Thoracic aorta (tissue), 2 donors: ENCODE measurements at regions not wholly inside any gene's neighbourhood (a gene's known extent, or its start where the extent isn't known, plus 50 kb on each side); places are given as distances from the start of the nearest gene placed in this dataset.

Source experiments
- ATAC-seq: fragments of 150-250 bp; one replicate; pipeline ENCODE4 v1.8.0; 2017; ENCODE audit warnings: low read depth; ENCODE audit not compliant: insufficient number of reproducible peaks, low FRiP score
- DNase-seq: peaks from one replicate; pipeline ENCODE4 v3.0.0-alpha.2; 2020; ENCODE audit warnings: low spot score
- H3K27ac ChIP-seq, 2 donors: fragments of 200-600 bp; sonication (generic); 1 replicate in 1 of 2; 2 replicates in 1 of 2; pipeline ENCODE4 v1.5.1; 2016; ENCODE audit warnings: mild to moderate bottlenecking in 2 of 2, moderate library complexity in 2 of 2
- H3K27me3 ChIP-seq: fragments of 200-600 bp; sonication (generic); replicated peaks from 2 replicates; pipeline ENCODE4 v1.6.0; 2016; ENCODE audit warnings: mild to moderate bottlenecking; ENCODE audit not compliant: insufficient read depth
- H3K36me3 ChIP-seq: fragments of 200-600 bp; sonication (generic); one replicate; pipeline ENCODE4 v1.5.1; 2016
- H3K4me1 ChIP-seq, 2 donors: fragments of 200-600 bp; sonication (generic); 1 replicate in 1 of 2; 2 replicates in 1 of 2; pipeline versions ENCODE4 v1.5.1 to v1.6.0; 2016; ENCODE audit warnings: low read depth in 2 of 2, mild to moderate bottlenecking in 1 of 2; ENCODE audit not compliant: control insufficient read depth in 1 of 2
- H3K4me3 ChIP-seq: fragments of 200-600 bp; sonication (generic); 2 replicates; pipeline ENCODE4 v1.5.1; 2016; ENCODE audit warnings: mild to moderate bottlenecking
- H3K9me3 ChIP-seq: fragments of 200-600 bp; sonication (generic); 2 replicates; pipeline ENCODE4 v1.5.1; 2016
- TF ChIP-seq, protein P1 (sequence below): fragments of 200-600 bp; sonication (generic); IDR thresholded peaks from one replicate; pipeline ENCODE4 v1.5.1; 2019; ENCODE audit warnings: antibody characterized with exemption

- Histone ChIP-seq H3K27ac (no peak overlapping the region), H3K4me3 (no peak overlapping the region), H3K4me1 (peaks cover 7 to 16% of the 10 kb centered on the region in 2 donors), H3K9me3 (no peaks in the 10 kb centered on the region), H3K36me3 (no peaks in the 10 kb centered on the region), H3K27me3 (no peaks in the 10 kb centered on the region)
- no peak for DNase-seq
- no peak for ATAC-seq
- TF ChIP-seq, protein P1, sequence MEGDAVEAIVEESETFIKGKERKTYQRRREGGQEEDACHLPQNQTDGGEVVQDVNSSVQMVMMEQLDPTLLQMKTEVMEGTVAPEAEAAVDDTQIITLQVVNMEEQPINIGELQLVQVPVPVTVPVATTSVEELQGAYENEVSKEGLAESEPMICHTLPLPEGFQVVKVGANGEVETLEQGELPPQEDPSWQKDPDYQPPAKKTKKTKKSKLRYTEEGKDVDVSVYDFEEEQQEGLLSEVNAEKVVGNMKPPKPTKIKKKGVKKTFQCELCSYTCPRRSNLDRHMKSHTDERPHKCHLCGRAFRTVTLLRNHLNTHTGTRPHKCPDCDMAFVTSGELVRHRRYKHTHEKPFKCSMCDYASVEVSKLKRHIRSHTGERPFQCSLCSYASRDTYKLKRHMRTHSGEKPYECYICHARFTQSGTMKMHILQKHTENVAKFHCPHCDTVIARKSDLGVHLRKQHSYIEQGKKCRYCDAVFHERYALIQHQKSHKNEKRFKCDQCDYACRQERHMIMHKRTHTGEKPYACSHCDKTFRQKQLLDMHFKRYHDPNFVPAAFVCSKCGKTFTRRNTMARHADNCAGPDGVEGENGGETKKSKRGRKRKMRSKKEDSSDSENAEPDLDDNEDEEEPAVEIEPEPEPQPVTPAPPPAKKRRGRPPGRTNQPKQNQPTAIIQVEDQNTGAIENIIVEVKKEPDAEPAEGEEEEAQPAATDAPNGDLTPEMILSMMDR = no peak
These were observed 121.0 kb upstream of the GJE1 start for GRCh38 chr6:142011775-142012174.

DNA sequence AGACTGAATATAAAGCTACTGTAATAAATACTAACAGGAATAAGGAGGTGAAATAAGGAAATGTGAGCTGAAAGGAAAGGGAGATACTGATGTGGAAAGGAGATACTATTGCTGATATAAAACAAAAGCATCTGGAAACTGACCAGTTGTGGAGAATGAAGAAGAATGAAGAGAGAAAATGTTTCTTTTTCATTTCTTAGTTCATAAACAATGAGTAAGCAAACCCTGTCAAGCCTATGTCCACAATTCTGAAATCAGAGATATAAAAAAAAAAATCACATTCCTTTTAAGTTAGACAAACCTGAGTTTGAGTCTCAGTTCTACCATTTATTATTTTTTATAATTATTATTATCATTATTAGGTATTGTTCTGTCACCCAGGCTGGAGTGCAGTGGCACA, 121.6 kb upstream of the GJE1 start:
- Histone ChIP-seq H3K36me3 (no peaks in the 10 kb centered on the region), H3K4me1 (peaks cover 7 to 16% of the 10 kb centered on the region in 2 donors), H3K4me3 (no peak overlapping the region), H3K27ac (no peak overlapping the region), H3K9me3 (no peaks in the 10 kb centered on the region), H3K27me3 (no peaks in the 10 kb centered on the region)
- no peak for DNase-seq
- TF ChIP-seq, protein P1 = no peak
- ATAC-seq = no peak

DNA sequence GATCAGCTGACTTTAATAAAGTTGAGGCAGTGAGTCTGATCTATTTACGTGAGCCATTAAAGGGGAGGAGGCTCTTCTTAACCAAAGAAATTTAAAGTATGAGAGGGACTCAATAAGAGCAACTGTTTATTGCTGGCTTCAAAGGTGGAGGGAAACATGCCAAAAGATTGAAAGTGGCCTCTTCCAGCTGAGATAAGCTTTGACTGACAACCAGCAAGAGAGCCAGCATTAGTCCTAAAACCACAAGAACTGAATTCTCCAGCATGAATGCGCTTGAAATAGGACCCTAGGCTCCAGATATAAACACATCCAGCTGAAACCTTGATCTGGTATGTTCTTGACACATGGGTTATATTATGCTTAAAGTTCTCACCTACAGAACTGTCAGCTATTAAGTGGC, 123.1 kb upstream of the GJE1 start:
- Histone ChIP-seq H3K4me3 (no peak overlapping the region), H3K27me3 (no peaks in the 10 kb centered on the region), H3K27ac (no peak overlapping the region), H3K9me3 (no peaks in the 10 kb centered on the region), H3K36me3 (no peaks in the 10 kb centered on the region), H3K4me1 (peaks cover 0 to 10% of the 10 kb centered on the region in 2 donors)
- ATAC-seq (no peak), DNase-seq (no peak)
- TF ChIP-seq, protein P1 = no peak

- TF ChIP-seq, protein P1 = no peak
- DNase-seq (no peak), ATAC-seq (no peak)
- H3K27ac ChIP-seq = no peak overlapping the region
- H3K9me3 ChIP-seq = no peaks in the 10 kb centered on the region
- H3K4me3 ChIP-seq = no peak overlapping the region
- H3K4me1 ChIP-seq = peaks cover 0 to 1% of the 10 kb centered on the region in 2 donors
- H3K36me3 ChIP-seq = no peaks in the 10 kb centered on the region
- no peaks in the 10 kb centered on the region for H3K27me3 ChIP-seq
These were observed 123.9 kb upstream of the GJE1 start for GRCh38 chr6:142008781-142009180.

GRCh38 chr6:142008016-142008735, 124.5 kb upstream of the GJE1 start:
- H3K27ac ChIP-seq = no peak overlapping the region
- H3K36me3 ChIP-seq = no peaks in the 10 kb centered on the region
- DNase-seq = no peak
- H3K27me3 ChIP-seq = no peaks in the 10 kb centered on the region
- no peaks in the 10 kb centered on the region for H3K9me3 ChIP-seq
- no peaks in the 10 kb centered on the region for H3K4me1 ChIP-seq
- ATAC-seq = no peak
- no peak overlapping the region for H3K4me3 ChIP-seq
- TF ChIP-seq, protein P1 = no peak
